ENCODE measurements at regions not wholly inside any gene's neighbourhood (a gene's known extent, or its start where the extent isn't known, plus 50 kb on each side); places are given as distances from the start of the nearest gene placed in this dataset.

GRCh38 chr2:34001557-34001956, 402.5 kb upstream of the FAM98A start:
- H3K36me3 ChIP-seq = no peaks in the 10 kb centered on the region
- no peaks in the 10 kb centered on the region for H3K4me1 ChIP-seq (replicated peaks)
- WGBS = 87% methylated on average over 2 of the region's 2 CpGs
- no peaks in the 10 kb centered on the region for H3K9me3 ChIP-seq
- H3K4me3 ChIP-seq = no peak overlapping the region
- no peak for TF ChIP-seq POLR2AphosphoS5 (IDR thresholded peaks at IDR 0.05)
- no peak for TF ChIP-seq POLR2A (IDR thresholded peaks at IDR 0.05)
- TF ChIP-seq, protein P1, sequence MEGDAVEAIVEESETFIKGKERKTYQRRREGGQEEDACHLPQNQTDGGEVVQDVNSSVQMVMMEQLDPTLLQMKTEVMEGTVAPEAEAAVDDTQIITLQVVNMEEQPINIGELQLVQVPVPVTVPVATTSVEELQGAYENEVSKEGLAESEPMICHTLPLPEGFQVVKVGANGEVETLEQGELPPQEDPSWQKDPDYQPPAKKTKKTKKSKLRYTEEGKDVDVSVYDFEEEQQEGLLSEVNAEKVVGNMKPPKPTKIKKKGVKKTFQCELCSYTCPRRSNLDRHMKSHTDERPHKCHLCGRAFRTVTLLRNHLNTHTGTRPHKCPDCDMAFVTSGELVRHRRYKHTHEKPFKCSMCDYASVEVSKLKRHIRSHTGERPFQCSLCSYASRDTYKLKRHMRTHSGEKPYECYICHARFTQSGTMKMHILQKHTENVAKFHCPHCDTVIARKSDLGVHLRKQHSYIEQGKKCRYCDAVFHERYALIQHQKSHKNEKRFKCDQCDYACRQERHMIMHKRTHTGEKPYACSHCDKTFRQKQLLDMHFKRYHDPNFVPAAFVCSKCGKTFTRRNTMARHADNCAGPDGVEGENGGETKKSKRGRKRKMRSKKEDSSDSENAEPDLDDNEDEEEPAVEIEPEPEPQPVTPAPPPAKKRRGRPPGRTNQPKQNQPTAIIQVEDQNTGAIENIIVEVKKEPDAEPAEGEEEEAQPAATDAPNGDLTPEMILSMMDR (IDR thresholded peaks at IDR 0.05) = no peak
- H3K27me3 ChIP-seq (replicated peaks; ENCODE audit: insufficient read depth) = no peaks in the 10 kb centered on the region
- H3K27ac ChIP-seq = no peak overlapping the region
- intact Hi-C loops (cut with DNase I) = no loop called here
- no peak for DNase-seq (ENCODE audit: low spot score)

GRCh38 chr2:33984131-33984530, 385.0 kb upstream of the FAM98A start:
- H3K27ac ChIP-seq = no peak overlapping the region
- WGBS = 61% methylated on average over 2 of the region's 2 CpGs
- no peaks in the 10 kb centered on the region for H3K36me3 ChIP-seq
- H3K4me3 ChIP-seq = no peak overlapping the region
- TF ChIP-seq POLR2AphosphoS5 (IDR thresholded peaks at IDR 0.05) = no peak
- TF ChIP-seq, protein P1 (IDR thresholded peaks at IDR 0.05) = no peak
- TF ChIP-seq POLR2A (IDR thresholded peaks at IDR 0.05) = no peak
- intact Hi-C loops (cut with DNase I) = no loop called here
- no peaks in the 10 kb centered on the region for H3K4me1 ChIP-seq (replicated peaks)
- no peak for DNase-seq (ENCODE audit: low spot score)
- no peaks in the 10 kb centered on the region for H3K27me3 ChIP-seq (replicated peaks; ENCODE audit: insufficient read depth)
- no peaks in the 10 kb centered on the region for H3K9me3 ChIP-seq

DNA sequence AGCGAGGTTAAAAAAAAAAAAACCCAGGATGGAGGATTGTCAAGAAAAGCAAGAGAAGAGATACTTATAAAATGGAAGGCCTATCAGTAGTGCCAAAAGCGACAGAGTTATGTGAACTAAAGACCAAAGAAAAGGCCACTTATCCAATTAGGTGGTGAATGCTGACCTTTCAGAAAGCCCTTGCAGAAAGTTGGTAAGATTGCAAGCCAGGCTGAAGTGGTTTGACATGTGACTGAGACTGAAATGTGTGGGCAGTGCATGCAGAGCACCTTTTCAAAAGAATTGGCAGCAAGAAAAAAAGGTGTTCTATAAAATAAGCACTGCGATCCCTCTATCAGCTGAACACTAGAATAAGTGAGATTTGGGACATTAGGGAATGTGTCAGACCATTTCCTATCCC, 379.4 kb upstream of the FAM98A start:
- Histone ChIP-seq H3K27me3 (replicated peaks; ENCODE audit: insufficient read depth) (no peaks in the 10 kb centered on the region), H3K27ac (no peak overlapping the region), H3K36me3 (no peaks in the 10 kb centered on the region), H3K4me1 (replicated peaks) (no peaks in the 10 kb centered on the region), H3K4me3 (no peak overlapping the region), H3K9me3 (no peaks in the 10 kb centered on the region)
- TF ChIP-seq, protein P1 (IDR thresholded peaks at IDR 0.05) = no peak
- TF ChIP-seq POLR2AphosphoS5 (IDR thresholded peaks at IDR 0.05) (no peak), POLR2A (IDR thresholded peaks at IDR 0.05) (no peak)
- intact Hi-C loops (cut with DNase I) = no loop called here
- WGBS = 68% methylated on average over 3 of the region's 3 CpGs
- DNase-seq (ENCODE audit: low spot score) = no peak

DNA sequence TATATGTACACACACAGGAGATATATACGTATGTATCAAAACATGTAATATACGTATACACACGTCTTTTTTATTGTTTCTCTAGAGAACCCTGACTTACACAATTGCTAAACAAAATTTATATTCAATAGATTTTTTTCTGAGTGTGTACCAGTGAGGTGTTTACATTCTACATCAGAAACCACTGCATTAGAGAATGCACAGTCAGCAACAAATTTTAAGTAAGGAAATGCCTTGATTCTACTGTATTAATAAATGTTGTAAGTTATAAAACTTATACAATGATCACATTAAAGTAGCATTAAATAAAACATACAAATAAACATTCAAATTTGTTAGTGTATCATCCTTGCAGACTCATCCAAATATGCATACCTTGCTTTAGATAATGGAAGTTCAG, 376.4 kb upstream of the FAM98A start:
- Histone ChIP-seq H3K36me3 (no peaks in the 10 kb centered on the region), H3K9me3 (no peaks in the 10 kb centered on the region), H3K4me3 (no peak overlapping the region), H3K27me3 (replicated peaks; ENCODE audit: insufficient read depth) (no peaks in the 10 kb centered on the region), H3K27ac (no peak overlapping the region), H3K4me1 (replicated peaks) (no peaks in the 10 kb centered on the region)
- TF ChIP-seq POLR2AphosphoS5 (IDR thresholded peaks at IDR 0.05) (no peak), POLR2A (IDR thresholded peaks at IDR 0.05) (no peak)
- TF ChIP-seq, protein P1 (IDR thresholded peaks at IDR 0.05) = no peak
- no peak for DNase-seq (ENCODE audit: low spot score)
- intact Hi-C loops (cut with DNase I) = no loop called here
- 94% methylated on average over 3 of the region's 3 CpGs for WGBS

GRCh38 chr2:33967103-33967502, 368.0 kb upstream of the FAM98A start:
- no peaks in the 10 kb centered on the region for H3K4me1 ChIP-seq (replicated peaks)
- H3K27ac ChIP-seq = no peak overlapping the region
- no peak for DNase-seq (ENCODE audit: low spot score)
- 96% methylated on average over 4 of the region's 4 CpGs for WGBS
- intact Hi-C loops (cut with DNase I) = no loop called here
- H3K36me3 ChIP-seq = no peaks in the 10 kb centered on the region
- H3K9me3 ChIP-seq = no peaks in the 10 kb centered on the region
- TF ChIP-seq POLR2AphosphoS5 (IDR thresholded peaks at IDR 0.05) (no peak), POLR2A (IDR thresholded peaks at IDR 0.05) (no peak)
- TF ChIP-seq, protein P1 (IDR thresholded peaks at IDR 0.05) = no peak
- no peaks in the 10 kb centered on the region for H3K27me3 ChIP-seq (replicated peaks; ENCODE audit: insufficient read depth)
- H3K4me3 ChIP-seq = no peak overlapping the region

All from prostate gland (tissue), 2 donors.